Fibroblast of skin of scalp (primary cell): ENCODE measurements at regions not wholly inside any gene's neighbourhood (a gene's known extent, or its start where the extent isn't known, plus 50 kb on each side); places are given as distances from the start of the nearest gene placed in this dataset.
"Not testable (repeated sequence)": the region's sequence is repeated elsewhere in the genome, so short reads cannot be mapped to it uniquely, and the experiment has no call there.

Source experiments
- DNase-seq: peaks from one replicate; pipeline ENCODE4 v3.0.0-alpha.2; 2013

DNA sequence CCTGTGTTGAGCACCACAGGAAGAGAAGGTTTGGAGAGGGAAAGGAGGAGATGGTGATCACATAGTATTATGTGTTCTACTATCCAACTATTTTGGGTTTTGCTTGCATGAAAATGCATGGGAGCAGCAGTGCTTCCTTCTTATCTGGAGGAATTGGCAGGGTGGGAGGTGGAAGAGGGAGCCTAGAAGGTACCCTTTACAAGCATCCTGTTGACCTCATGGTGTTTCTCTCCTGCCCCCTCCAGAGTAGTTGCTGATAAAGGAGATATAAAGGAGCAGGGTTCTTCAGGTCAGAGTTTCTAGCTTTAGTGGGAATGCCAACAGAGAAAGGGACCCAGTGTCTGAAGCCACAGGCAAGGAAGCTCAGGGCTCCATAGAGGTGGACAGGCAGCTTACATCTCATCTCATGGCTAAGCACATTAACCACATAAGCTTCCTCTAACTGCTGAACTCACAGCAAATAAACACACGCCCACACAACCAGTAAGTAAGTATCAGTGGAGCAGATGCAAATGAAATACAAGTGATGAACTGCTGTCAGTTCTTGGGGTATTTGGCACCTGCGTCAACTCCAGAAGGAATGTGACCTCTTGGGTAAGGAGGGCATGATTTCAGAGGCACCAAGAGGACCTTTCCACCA is 174.2 kb upstream of the SLC38A2 start:
- DNase-seq, result no peak

DNA sequence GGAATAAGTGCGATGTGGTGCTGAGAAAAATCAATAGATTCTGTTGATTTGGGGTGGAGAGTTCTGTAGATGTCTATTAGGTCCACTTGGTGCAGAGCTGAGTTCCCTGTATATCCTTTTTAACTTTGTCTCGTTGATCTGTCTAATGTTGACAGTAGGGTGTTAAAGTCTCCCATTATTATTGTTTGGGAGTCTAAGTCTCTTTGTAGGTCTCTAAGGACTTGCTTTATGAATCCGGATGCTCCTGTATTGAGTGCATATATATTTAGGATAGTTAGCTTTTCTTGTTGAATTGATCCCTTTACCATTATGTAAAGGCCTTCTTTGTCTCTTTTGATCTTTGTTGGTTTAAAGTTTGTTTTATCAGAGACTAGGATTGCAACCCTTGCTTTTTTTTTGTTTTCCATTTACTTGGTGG is 170.8 kb upstream of the SLC38A2 start:
- not testable (repeated sequence) for DNase-seq

DNA sequence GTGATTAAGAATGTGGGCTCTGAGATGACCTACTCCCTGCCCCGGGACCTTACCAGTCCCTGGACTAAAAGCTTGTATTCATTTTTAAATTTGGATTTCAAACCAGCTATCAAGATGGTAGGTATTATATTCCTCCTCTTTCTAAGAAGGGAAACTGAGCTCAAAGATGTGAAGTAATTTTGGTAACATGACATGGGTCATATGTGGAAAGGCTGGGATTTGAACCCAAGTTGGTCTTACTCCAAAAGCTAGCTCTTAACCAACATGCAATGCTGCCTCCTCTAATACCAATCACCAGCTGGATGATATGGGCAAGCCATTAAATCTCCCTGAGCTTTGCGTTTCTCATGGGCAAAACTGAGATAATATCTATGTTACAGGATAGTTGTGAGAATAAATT is 166.4 kb upstream of the SLC38A2 start:
- DNase-seq, result no peak

DNA sequence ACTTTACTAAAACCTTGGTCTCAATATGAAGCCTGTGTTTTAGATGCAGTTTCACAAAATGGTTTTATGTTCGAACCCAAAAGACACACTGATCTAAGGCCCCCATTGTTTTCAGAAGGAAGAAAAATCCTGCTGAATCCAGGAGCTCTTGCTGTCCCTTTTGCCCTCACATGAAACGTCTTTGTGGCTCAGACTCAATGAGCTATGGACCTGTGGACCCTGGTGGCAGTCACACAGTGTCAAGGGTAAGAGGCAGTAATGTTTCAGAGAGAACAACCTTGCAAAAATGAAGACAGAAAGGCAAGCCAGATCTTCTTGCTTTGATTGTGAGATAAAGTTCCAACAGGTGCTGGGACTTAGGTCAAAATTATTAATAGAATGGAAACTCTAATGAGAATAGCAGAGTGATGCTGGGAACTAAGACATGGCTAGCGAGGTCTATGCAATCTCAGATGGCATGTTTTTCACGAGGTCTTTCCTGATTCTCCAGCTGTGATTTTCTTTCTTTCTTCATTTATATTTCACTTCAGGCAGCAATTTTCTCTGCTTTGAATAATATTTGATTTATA is 164.9 kb upstream of the SLC38A2 start:
- DNase-seq, result no peak

DNA sequence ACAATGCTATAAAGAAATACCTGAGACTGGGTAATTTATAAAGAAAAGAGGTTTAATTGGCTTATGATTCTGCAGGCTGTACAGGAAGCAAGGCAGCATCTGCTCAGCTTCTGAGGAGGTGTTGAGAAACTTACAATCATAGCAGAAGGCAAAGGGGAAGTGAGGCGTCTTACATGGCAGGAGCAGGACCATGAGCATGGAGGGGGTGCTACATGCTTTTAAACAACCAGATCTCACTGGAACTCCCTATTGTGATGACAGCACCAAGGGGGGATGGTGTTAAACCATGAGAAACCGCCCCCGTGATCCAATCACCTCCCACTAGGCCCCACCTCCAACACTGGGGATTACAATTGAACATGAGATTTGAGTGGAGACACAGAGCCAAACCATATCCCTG is 163.7 kb upstream of the SLC38A2 start:
- not testable (repeated sequence) for DNase-seq

DNA sequence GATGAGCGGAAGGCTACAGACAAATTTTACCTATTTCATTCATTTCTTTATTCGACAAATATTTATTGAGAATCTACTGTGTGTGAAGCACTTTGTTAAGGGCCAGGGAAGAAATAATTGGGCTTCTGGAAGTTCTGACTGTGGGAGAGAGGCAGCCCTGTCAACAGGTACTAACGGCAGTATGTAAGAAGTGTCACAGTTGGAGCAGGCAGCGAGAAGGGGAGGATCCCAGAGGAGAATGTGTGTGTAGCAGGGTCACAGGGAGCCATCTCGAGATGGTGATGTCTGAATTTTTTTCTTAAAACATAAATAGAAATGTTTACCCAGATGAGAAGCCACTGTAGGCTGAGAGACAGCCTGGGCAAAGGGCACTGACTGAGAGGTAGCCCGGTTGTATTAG is 163.3 kb upstream of the SLC38A2 start:
- no peak for DNase-seq

DNA sequence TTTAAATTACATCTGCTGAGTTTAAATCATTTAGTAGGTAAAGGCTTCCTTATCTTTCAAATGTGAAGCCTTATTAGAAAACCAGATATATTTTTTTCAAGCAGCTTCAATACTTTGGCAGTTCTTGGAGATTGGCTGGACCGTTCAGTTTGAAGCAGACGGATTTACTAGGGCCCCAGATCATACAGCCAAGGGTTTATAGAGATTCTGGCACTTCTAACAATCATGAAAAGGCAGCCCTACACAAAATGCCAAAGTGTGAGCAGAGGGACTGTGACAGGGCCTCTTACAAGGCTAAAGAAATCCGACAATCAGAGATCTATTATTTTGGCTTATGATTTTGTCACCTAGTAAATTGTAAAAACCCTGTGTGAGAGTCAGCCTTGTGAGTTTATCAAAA is 162.8 kb upstream of the SLC38A2 start:
- no peak for DNase-seq

DNA sequence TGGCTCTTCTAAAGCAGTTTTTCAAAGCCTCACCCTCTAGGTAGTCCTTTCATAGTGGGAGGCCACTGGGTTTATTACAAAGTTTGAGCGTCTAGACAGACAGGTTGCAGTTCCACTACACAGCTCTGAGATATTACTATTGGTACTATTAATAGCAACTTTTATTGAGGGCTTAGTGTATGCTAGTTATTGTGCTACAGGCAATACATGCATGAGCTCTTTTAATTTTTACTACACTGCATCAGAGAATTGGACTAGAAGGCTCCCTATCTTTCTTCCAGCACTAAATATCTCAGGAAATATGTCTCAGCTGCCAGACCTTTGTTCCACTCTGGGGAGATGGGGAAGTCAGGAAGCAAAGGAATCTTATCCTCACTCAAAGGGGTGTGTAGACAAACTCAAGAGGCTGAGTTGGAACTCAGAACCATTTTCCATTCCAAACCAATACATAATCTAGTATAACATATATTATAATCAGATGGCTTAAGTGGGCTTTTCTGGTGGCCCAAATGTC is 161.8 kb upstream of the SLC38A2 start:
- no peak for DNase-seq

DNA sequence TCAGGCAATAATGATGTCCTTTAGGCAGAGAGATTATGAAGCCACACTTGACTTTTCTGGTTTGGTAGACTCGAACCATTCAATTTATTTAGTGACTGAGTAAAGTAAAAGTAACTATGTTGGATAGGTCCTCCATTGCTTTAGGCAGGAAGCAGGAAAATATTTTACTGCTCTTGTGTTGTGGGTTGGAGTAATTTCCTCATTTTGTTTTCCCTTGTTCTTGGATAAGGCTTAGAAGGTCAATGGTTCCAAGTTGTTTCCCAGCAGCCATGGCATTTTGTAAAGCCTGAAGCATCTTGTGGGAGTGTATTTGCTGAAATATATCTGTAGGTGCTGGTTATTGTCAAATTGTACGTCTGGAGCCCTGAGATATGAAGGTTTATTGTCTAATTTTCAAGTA is 161.2 kb upstream of the SLC38A2 start:
- DNase-seq, result no peak

DNA sequence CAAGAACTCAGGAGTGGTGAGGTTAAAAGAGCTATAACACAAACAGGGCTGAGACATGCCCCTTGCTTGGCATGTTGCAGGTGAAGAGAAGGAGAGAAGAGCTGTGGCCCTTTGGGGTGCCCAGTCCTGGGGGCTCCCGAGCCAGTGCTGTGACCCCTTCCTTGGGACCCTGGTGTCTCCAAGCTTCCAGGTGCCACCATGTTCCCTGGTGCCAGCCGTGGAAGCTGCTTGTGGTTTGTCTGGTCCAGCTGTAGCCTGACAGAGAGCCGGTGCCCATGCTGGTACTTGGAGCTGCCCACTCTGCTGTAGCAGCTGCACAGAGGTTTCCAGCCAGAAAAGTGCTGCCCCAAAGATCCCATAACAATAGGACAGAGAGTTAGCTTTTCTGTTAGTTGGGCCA is 159.2 kb upstream of the SLC38A2 start:
- DNase-seq, result no peak

DNA sequence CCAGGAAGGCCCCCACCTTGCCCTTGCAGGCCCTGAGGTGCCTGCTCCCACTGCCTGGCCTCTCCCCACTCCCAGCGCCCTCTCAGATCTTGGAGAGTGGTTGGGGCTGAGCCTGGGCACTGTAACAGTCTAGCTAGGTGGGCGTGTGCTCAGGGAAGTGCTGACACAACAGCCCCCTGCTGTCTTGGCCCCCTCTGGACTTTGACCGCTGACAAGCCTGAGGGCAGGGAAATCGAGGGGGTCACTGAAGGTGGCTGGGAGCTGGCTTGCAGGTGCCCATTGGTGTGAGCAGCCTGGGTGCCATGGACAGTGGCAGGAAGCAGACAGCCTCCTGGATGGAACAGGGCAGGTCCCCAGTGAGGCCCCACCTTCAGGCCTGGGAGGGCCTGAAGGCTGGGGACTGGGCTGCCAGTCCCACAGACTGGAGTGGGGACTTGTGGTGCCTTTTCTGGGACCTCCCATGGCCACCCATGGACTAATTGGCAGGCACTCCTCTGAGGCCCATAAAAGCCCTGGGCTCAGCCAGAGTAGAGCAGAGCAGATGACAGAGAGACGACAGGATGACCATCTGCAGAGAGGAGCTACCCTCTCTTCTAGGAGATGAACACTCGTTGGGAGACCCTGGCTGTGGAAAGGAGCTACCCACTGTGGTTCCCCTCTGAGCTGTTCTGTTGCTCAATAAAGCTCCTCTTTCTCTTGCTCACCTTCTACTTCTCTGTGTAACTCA is 158.6 kb upstream of the SLC38A2 start:
- DNase-seq, result no peak

DNA sequence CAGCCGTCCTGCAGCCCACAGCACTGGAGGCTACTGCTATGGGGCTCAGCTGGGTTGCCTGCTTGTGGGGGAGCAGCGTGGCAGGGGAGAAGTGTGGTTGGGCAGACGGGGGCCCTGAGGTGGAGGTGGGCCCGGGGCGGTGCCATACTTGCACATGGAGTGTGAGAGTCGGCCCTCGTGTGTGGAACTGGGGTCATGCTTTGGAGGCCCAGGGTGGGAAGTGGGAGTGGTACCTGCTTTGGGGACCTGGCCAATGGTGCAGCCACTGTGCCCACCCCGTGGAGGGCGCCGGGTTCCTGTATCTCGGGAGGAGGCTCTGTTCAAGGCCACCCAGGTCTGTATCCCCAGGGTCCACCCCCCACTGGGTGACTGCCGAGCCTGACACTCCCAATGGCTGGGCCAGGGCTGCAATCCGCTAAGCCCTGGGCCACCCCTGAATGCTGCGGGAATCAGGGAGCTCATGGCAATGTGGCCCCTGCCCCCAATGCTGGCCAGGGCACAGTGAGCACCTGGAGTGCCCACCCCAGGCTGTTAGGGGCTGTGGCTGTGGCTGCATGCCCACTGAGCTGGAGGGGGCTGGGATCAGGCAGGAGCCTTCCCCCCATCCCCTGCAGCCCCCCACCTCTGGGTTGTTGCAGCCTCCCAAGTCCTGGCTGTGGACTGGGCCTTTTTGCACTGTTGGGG is 157.9 kb upstream of the SLC38A2 start:
- DNase-seq, result no peak

DNA sequence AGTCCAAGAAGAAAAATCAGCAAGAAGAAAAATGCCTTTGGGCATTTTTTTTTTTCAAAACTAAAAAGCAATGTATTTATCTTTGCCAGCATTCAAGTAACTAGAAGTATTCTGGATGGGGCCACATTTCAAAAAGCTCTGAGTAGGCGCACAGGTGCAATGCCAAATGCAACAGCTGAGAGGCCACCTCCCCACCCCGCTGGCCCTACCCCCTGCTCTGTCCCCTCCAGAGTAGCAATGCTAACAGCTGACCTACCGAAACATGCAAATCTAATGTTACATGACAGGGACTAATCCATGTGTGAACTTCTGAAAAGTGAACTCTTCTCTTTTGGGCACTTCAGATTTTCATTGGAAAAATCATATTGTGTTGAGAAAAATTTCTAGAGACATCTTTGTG is 153.7 kb upstream of the SLC38A2 start:
- DNase-seq, result no peak

DNA sequence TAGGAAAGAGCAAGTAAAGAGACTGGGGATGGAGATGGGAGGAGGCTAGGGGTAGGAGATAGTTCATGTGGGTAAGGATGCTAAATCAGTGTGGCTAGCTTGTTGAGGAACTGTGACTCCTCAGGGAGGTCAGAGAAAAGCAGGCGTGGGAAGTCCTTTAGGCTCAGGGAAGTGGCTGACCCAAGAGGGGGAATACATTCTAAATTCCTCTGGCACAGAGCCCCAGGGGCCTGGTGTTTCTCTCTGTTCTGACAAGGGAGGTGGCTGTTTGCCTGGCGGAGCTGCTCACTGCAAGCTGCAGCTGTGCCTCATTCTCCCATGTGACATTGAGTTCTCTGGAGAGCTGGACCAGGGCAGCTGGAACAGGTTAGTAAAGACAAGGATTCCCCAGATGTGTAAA is 152.2 kb upstream of the SLC38A2 start:
- DNase-seq, result peak; percentile 85

DNA sequence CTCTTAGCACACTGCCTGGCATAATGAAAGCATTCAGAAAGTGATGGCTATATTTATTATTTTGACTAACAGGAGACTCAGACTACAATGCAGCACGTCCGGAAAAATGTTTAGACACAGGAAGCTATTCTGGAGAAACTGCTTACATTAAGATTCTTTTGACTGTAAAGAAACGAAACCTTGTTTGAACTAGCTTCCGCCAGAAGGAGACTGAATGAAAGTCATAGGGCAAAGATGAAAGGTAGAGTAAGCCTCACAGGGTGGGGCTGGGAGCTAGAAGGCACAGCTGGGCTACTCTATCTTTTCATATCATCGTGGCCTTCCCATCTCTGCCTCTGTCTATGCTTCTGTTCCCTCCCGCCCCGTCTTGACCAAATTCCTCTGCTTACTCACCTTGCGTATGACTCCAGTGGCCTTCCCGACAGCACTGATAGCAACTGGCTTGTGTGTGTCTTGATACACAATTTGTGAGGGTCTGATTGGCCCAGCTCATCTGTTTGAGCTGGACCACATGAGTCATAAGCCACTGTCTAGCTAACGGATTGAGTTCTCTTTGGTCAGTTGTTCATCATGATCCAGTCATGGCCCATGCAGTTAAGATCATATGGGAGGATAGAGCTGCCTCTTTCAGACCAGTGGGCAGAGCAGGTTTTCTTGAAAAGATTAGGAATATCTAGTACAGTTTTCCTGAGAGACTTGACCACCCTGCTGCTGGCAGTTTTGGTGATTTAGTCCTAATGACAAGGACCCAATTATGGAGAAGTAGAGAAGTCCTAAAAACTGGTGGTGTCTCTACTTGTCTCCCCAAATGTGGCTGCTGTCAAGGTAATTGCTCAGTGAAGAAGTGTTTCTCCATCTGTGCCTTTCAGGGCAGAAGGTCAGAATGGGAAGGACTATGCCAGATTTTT is 151.5 kb upstream of the SLC38A2 start:
- peak; percentile 86 for DNase-seq

DNA sequence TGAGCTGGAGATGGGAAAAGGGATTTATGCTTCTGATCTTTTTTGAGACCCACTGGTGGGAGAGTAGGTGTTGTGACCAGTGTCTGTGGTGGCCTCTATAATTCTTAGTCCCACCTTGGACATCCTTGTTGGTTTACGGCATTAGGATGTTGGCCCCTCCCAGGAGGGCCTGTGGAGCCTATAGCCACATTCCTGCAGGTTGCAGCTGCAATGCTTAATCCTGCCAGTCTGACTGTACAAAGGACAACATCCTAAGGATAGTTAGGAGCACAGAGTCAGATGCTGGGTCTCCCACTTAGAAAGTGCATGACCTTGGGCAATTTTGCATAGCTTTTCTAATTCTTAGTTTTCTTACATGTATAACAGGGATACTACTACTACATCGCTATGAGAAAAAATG is 150.9 kb upstream of the SLC38A2 start:
- no peak for DNase-seq

DNA sequence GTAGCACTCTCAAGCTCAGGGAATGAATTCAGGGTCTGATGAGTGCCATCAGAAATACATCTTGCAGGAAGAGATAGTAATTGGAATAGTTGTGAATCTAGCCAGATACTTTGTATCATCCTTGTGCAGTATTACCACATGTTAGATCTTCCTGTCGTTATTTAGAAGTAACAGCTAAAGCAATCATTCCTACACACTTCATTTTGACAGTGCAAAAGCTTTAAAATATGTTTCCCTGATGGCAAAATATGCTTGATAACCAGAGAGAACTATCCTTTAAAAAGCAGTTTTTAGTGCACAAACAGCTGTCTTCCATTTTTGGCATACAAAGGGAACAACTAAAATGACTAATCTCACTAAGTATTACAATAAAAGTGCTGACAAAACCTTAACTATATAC is 149.5 kb upstream of the SLC38A2 start:
- DNase-seq, result no peak

DNA sequence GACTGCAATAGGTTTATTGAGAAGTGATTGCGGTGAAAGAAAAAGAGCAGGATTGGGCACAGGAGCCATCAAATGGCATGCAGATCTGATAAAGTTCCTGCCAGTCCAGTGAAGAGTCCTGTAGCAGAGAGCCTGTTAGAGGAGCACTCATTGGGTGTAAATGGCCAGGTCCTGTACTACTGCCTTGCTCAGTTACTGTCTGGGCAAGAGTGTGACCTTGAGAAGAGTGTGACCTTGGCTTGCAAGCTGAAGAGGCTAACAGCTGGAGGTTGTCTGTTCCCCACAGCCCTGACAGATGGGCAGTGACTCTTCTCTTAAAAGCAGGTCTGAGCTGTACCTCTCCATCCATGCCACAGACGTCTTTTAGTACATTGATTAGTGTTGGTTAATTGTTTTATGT is 148.6 kb upstream of the SLC38A2 start:
- DNase-seq, result no peak

DNA sequence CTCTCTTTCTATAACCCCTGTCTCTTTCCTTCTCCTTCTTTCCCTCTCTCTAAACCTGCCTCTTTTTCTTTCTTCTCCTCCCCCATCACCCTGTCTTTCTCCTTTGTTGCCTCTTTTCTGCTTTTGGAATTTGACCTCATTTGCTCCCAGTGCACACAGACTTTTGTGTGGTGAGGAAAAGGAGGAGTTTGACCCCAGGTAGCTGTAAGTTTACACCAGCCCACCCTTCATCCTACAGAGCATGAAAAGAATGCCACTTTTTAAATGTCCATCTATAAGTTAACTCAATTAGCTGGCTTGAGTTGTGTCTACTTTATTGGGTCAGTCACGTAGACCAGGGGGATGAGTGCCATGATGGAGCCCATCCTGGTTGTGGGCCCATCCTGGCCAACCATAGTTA is 146.8 kb upstream of the SLC38A2 start:
- DNase-seq, result no peak

DNA sequence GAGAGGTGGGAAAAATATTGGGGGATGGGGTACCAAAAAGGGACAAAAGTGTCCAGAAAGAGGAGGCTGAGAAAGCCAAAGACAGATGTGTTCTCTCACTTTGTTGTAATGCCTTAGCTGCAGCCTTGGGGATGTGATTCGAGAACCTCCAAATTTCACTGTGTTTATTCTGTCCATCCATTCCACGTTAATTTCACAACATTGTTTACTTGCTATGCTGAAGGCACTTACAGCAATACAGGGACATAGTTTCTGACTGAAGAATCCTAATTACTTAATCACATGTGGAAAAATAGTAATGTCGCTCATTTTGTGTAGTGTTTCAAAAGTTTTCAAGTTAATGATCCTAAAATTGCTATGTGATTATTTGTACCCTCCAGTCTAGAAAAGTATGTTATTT is 146.2 kb upstream of the SLC38A2 start:
- DNase-seq, result no peak

DNA sequence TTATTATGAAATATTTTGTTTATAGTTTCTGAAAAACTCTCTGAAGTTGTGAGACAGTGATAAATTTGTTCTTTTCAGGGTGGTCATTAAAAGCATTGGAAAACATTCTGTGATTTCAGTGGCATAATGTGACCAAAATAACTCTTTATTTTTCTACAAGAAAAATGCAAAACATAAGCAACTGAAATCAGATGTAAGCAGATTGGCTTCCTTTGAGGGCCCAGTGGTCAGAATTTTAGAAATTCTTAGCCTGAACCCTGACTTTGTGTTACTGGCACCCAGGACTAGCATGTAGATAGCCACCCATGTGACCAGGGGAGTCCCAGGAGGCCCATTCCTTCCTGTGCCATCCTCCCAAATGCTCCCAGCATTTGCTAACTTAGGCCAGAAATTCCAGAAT is 145.6 kb upstream of the SLC38A2 start:
- DNase-seq, result no peak

DNA sequence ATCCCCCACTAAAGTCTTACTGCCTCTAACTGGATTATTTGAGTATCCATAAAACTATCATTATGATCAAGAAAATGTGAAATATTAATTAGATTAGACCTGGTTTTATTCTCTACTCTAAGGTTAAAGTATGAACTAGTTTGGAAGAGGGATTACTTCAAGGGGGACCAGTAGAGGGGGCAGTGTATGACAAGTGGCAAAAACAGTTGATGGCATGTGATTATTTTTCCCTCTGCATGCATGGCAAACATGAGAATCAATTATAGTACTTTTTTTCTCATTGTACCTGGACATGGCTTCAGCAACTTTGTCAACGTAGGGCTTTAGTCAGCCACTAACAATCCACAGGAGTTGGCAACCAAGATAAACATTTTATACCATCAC is 145.0 kb upstream of the SLC38A2 start:
- no peak for DNase-seq
